ENCODE measurements at regions not wholly inside any gene's neighbourhood (a gene's known extent, or its start where the extent isn't known, plus 50 kb on each side); places are given as distances from the start of the nearest gene placed in this dataset.

- DNase-seq (ENCODE audit: low spot score): no peak
- TF ChIP-seq, protein P1, sequence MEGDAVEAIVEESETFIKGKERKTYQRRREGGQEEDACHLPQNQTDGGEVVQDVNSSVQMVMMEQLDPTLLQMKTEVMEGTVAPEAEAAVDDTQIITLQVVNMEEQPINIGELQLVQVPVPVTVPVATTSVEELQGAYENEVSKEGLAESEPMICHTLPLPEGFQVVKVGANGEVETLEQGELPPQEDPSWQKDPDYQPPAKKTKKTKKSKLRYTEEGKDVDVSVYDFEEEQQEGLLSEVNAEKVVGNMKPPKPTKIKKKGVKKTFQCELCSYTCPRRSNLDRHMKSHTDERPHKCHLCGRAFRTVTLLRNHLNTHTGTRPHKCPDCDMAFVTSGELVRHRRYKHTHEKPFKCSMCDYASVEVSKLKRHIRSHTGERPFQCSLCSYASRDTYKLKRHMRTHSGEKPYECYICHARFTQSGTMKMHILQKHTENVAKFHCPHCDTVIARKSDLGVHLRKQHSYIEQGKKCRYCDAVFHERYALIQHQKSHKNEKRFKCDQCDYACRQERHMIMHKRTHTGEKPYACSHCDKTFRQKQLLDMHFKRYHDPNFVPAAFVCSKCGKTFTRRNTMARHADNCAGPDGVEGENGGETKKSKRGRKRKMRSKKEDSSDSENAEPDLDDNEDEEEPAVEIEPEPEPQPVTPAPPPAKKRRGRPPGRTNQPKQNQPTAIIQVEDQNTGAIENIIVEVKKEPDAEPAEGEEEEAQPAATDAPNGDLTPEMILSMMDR (IDR thresholded peaks at IDR 0.05; ENCODE audit: extremely low read depth, missing control alignments): no peak
Measured at GRCh38 chr12:92000597-92000996, 145.0 kb downstream of the BTG1 start.

GRCh38 chr12:91999823-92000222 lies 145.8 kb downstream of the BTG1 start:
- no peak for DNase-seq (ENCODE audit: low spot score)
- TF ChIP-seq, protein P1 (IDR thresholded peaks at IDR 0.05; ENCODE audit: extremely low read depth, missing control alignments): no peak

GRCh38 chr12:91998316-91998715 lies 147.3 kb downstream of the BTG1 start:
- DNase-seq (ENCODE audit: low spot score): no peak
- TF ChIP-seq, protein P1 (IDR thresholded peaks at IDR 0.05; ENCODE audit: extremely low read depth, missing control alignments): no peak

DNA sequence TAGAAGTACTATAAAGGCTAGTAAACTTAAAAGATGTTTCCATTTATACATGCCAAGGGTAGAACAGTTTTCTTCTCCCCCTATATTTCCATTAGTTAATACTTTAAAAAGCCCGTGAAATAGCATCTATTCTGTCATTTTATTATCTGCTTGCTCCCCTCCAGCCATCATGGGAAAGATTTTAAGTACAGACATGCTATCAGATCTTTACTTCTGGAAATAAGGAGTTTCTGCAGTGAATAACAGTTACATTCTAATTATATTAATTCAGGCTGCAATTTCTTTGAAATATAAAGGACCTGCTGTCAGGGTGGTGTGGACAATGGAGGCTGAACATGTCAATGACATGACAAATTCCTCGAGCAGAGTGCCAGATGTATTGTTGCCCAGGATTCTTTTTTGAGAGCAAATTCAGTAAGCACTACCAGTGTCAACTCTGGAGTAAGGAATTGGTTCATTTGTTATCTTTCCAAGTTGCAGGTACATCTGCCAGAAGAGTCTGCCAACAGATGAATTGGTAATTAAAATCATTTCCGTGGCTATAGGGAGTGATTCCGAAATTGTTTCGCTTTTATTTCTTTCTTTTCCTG lies 151.3 kb downstream of the BTG1 start:
- TF ChIP-seq, protein P1 (IDR thresholded peaks at IDR 0.05; ENCODE audit: extremely low read depth, missing control alignments): no peak
- no peak for DNase-seq (ENCODE audit: low spot score)

GRCh38 chr12:91993287-91994017 lies 152.2 kb downstream of the BTG1 start:
- TF ChIP-seq, protein P1 (IDR thresholded peaks at IDR 0.05; ENCODE audit: extremely low read depth, missing control alignments): no peak
- no peak for DNase-seq (ENCODE audit: low spot score)

- TF ChIP-seq, protein P1 (IDR thresholded peaks at IDR 0.05; ENCODE audit: extremely low read depth, missing control alignments): peak; percentile 19
- peak; percentile 45 for DNase-seq (ENCODE audit: low spot score)
Measured at GRCh38 chr12:91991399-91992187, 154.1 kb downstream of the BTG1 start.

- TF ChIP-seq, protein P1 (IDR thresholded peaks at IDR 0.05; ENCODE audit: extremely low read depth, missing control alignments): no peak
Measured at GRCh38 chr12:91990525-91990924, 155.1 kb downstream of the BTG1 start.

More at GRCh38 chr12:91990525-91990924, 155.1 kb downstream of the BTG1 start:
- DNase-seq (ENCODE audit: low spot score): no peak
